Stromal cell of bone marrow (primary cell): ENCODE measurements at regions not wholly inside any gene's neighbourhood (a gene's known extent, or its start where the extent isn't known, plus 50 kb on each side); places are given as distances from the start of the nearest gene placed in this dataset.
"Not testable (repeated sequence)": the region's sequence is repeated elsewhere in the genome, so short reads cannot be mapped to it uniquely, and the experiment has no call there.

Experiments
- DNase-seq: peaks from one replicate; pipeline ENCODE4 v3.0.0-alpha.2; 2012; ENCODE audit warnings: low read depth

GRCh38 chr6:101113468-101114260 lies 232.5 kb upstream of the ASCC3 start:
- DNase-seq: no peak

GRCh38 chr6:101114703-101115102 lies 233.6 kb upstream of the ASCC3 start:
- peak; percentile 16 for DNase-seq

GRCh38 chr6:101116337-101116736 lies 235.2 kb upstream of the ASCC3 start:
- no peak for DNase-seq

- DNase-seq: no peak
Measured at GRCh38 chr6:101117393-101118135, 236.4 kb upstream of the ASCC3 start.

GRCh38 chr6:101118136-101118396 lies 236.9 kb upstream of the ASCC3 start:
- no peak for DNase-seq

GRCh38 chr6:101120747-101121146 lies 239.6 kb upstream of the ASCC3 start:
- DNase-seq: no peak

GRCh38 chr6:101125380-101125971 lies 244.3 kb upstream of the ASCC3 start:
- no peak for DNase-seq

- DNase-seq: no peak
Measured at GRCh38 chr6:101126501-101126900, 245.4 kb upstream of the ASCC3 start.

GRCh38 chr6:101129851-101130250 lies 248.7 kb upstream of the ASCC3 start:
- DNase-seq: no peak

GRCh38 chr6:101146389-101146788 lies 247.1 kb upstream of the GRIK2 start:
- DNase-seq: peak; percentile 73

- no peak for DNase-seq
Measured at GRCh38 chr6:101150226-101150625, 243.3 kb upstream of the GRIK2 start.

GRCh38 chr6:101157638-101158037 lies 235.9 kb upstream of the GRIK2 start:
- DNase-seq: not testable (repeated sequence)

- DNase-seq: no peak
Measured at GRCh38 chr6:101163611-101164010, 229.9 kb upstream of the GRIK2 start.

- DNase-seq: no peak
Measured at GRCh38 chr6:101167638-101168037, 225.9 kb upstream of the GRIK2 start.

GRCh38 chr6:101171049-101171448 lies 222.5 kb upstream of the GRIK2 start:
- not testable (repeated sequence) for DNase-seq

- no peak for DNase-seq
Measured at GRCh38 chr6:101178748-101179147, 214.8 kb upstream of the GRIK2 start.

- no peak for DNase-seq
Measured at GRCh38 chr6:101181006-101181405, 212.5 kb upstream of the GRIK2 start.

GRCh38 chr6:101188285-101188798 lies 205.2 kb upstream of the GRIK2 start:
- not testable (repeated sequence) for DNase-seq

GRCh38 chr6:101195588-101195987 lies 197.9 kb upstream of the GRIK2 start:
- no peak for DNase-seq

- no peak for DNase-seq
Measured at GRCh38 chr6:101199441-101199840, 194.1 kb upstream of the GRIK2 start.

- no peak for DNase-seq
Measured at GRCh38 chr6:101202867-101203374, 190.6 kb upstream of the GRIK2 start.

GRCh38 chr6:101203664-101204063 lies 189.8 kb upstream of the GRIK2 start:
- DNase-seq: no peak

GRCh38 chr6:101208152-101208551 lies 185.4 kb upstream of the GRIK2 start:
- DNase-seq: no peak
